ENCODE measurements at regions not wholly inside any gene's neighbourhood (a gene's known extent, or its start where the extent isn't known, plus 50 kb on each side); places are given as distances from the start of the nearest gene placed in this dataset.

DNA sequence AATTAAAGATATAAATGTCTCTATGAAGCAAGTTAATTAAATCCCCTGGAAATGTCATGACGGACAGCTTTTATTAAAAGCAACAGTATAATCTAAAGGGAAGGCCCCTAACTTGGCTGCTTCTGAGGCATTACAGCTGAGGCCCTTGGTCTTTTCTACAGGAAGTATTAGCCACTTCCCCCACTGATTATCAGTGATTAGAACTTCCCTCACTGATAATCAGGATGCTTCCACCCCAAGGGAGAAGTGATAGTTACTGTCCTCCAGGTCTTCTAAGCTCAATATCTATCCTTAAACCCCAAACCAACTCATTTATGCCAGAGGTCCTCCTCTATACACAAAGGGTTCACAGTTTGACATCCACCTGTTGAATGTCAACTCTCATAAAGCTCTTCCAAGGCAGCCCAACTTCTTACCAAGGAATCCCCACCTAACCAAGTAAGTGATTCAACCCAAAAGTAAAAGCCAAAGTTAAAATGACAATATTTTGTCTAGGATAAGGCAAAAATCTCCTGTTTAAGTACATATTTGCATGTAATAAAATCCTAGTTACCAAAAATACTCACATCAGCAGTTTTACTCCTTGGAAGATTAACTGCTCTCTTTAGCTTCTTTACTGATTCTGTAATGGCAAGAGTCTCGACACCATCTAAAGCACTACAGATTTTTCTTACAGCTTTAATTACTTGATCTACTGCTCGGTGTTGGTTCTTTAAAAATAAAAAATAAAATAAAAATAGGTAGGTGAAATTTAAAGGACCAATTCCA, 58.6 kb upstream of the RPS13 start:
- no peaks in the 10 kb centered on the region for H3K27me3 ChIP-seq (ENCODE audit: control insufficient read depth, insufficient read depth, low read length)
- peaks cover 18% of the 10 kb centered on the region for H3K36me3 ChIP-seq (ENCODE audit: control insufficient read depth, insufficient read depth, low read length)
- no CpG with 5 or more reads among the region's 3 CpGs for WGBS (ENCODE audit: insufficient coverage)
- H3K4me3 ChIP-seq (ENCODE audit: low read length): no peak overlapping the region
- no peak overlapping the region for H3K27ac ChIP-seq (ENCODE audit: low read length)
- no peaks in the 10 kb centered on the region for H3K4me1 ChIP-seq (ENCODE audit: control insufficient read depth, insufficient read depth, low read length)
- H3K9me3 ChIP-seq (replicated peaks; ENCODE audit: control insufficient read depth, low read depth, low read length): no peaks in the 10 kb centered on the region
- DNase-seq: no peak

- Histone ChIP-seq H3K27ac (ENCODE audit: low read length) (no peak overlapping the region), H3K9me3 (replicated peaks; ENCODE audit: control insufficient read depth, low read depth, low read length) (no peaks in the 10 kb centered on the region), H3K4me1 (ENCODE audit: control insufficient read depth, insufficient read depth, low read length) (no peaks in the 10 kb centered on the region), H3K27me3 (ENCODE audit: control insufficient read depth, insufficient read depth, low read length) (no peaks in the 10 kb centered on the region), H3K4me3 (ENCODE audit: low read length) (no peak overlapping the region), H3K36me3 (ENCODE audit: control insufficient read depth, insufficient read depth, low read length) (peaks cover 19% of the 10 kb centered on the region)
- DNase-seq: no peak
Observed at GRCh38 chr11:17132654-17133053, 55.2 kb upstream of the RPS13 start.

- peaks cover 9% of the 10 kb centered on the region for H3K36me3 ChIP-seq (ENCODE audit: control insufficient read depth, insufficient read depth, low read length)
- H3K9me3 ChIP-seq (replicated peaks; ENCODE audit: control insufficient read depth, low read depth, low read length): no peaks in the 10 kb centered on the region
- DNase-seq: no peak
- H3K4me3 ChIP-seq (ENCODE audit: low read length): no peak overlapping the region
- WGBS (ENCODE audit: insufficient coverage): no CpG with 5 or more reads among the region's 3 CpGs
- no peak overlapping the region for H3K27ac ChIP-seq (ENCODE audit: low read length)
- no peaks in the 10 kb centered on the region for H3K4me1 ChIP-seq (ENCODE audit: control insufficient read depth, insufficient read depth, low read length)
- no peaks in the 10 kb centered on the region for H3K27me3 ChIP-seq (ENCODE audit: control insufficient read depth, insufficient read depth, low read length)
Observed at GRCh38 chr11:17129003-17129402, 51.5 kb upstream of the RPS13 start.
